GM19193 (cell line): ENCODE measurements at regions not wholly inside any gene's neighbourhood (a gene's known extent, or its start where the extent isn't known, plus 50 kb on each side); places are given as distances from the start of the nearest gene placed in this dataset.

Experiments
- POLR2A ChIP-seq: IDR thresholded peaks from 4 replicates; pipeline ENCODE4 v1.6.1; 2011; ENCODE audit not compliant: insufficient read depth, insufficient read length; ENCODE audit errors: extremely low read depth

GRCh38 chr12:89999699-90000505 is 291.3 kb upstream of the ATP2B1 start:
- TF ChIP-seq POLR2A, result no peak

- no peak for TF ChIP-seq POLR2A
Measured at GRCh38 chr12:89995870-89996269, 287.2 kb upstream of the ATP2B1 start.

DNA sequence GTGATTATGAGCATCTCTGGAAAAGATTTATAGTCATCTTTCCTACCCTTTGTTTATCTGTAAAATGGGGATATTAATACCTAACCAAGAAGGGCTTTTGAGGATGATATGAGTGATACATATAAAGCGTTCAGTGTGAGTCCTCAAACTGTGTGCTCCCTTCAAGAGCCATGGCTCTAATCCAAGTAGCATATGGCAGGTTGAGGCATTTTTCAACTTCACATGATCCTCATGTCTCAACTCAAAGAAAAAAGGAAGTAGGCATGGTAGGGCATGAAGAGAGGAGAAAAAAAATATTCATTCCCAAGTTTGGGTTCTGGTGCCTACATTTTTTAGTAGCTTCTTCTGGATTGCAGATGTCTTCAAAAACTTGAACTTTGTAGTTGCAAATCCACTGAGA is 286.3 kb upstream of the ATP2B1 start:
- no peak for TF ChIP-seq POLR2A

GRCh38 chr12:89993632-89994031 is 285.0 kb upstream of the ATP2B1 start:
- TF ChIP-seq POLR2A, result no peak

- TF ChIP-seq POLR2A, result no peak
Measured at GRCh38 chr12:89992668-89993451, 284.2 kb upstream of the ATP2B1 start.

- no peak for TF ChIP-seq POLR2A
Measured at GRCh38 chr12:89991807-89992590, 283.4 kb upstream of the ATP2B1 start.

- TF ChIP-seq POLR2A, result no peak
Measured at GRCh38 chr12:89988188-89988915, 279.7 kb upstream of the ATP2B1 start.

GRCh38 chr12:89985935-89986334 is 277.3 kb upstream of the ATP2B1 start:
- TF ChIP-seq POLR2A, result no peak

GRCh38 chr12:89984846-89985245 is 276.2 kb upstream of the ATP2B1 start:
- TF ChIP-seq POLR2A, result no peak

- no peak for TF ChIP-seq POLR2A
Measured at GRCh38 chr12:89983622-89984021, 275.0 kb upstream of the ATP2B1 start.

DNA sequence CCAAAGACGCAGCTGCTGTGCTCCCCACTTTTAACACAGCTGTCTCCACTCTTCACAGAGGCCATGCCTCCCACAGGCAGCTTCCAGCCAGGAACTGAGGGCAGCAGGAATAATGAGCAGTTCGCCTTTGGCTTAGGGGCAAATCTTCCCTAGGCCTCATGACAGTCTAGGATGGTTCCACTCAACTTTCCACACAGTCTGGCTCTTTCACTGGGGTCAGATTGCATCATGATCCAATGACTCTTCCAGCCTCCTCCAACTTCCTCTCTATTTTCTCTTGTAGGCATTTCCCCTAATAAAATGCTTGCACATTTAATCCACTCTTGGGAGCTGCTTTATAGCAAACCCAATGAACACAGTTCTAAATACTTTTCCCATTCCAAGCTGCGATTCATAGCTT is 271.6 kb upstream of the ATP2B1 start:
- no peak for TF ChIP-seq POLR2A

- no peak for TF ChIP-seq POLR2A
Measured at GRCh38 chr12:89977405-89978085, 268.9 kb upstream of the ATP2B1 start.

- TF ChIP-seq POLR2A, result no peak
Measured at GRCh38 chr12:89976866-89977265, 268.2 kb upstream of the ATP2B1 start.

DNA sequence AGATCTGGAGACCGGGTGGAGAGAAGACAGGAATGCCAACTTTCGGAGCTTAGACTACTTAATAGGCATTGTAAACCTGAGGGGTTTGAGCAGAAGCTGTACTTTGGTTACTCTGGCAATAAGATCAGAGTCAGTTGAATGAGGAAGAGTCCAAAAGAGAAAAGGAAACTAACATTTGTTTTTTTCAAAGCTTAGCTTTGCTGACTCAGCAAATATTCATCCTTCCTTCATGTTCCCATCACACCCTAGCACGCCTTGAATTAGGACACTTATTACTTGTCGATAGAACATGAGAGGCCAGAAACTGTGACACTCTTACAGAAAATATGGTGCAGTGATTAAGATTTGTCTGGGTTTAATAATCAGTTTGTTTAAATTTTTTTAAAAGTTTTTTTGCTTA is 266.9 kb upstream of the ATP2B1 start:
- TF ChIP-seq POLR2A, result no peak
